Ishikawa (cell line): ENCODE measurements at regions not wholly inside any gene's neighbourhood (a gene's known extent, or its start where the extent isn't known, plus 50 kb on each side); places are given as distances from the start of the nearest gene placed in this dataset.

Experiments used
- CEBPB ChIP-seq: IDR thresholded peaks from 2 replicates; pipeline ENCODE4 v1.6.1; 2012
- EGR1 ChIP-seq: IDR thresholded peaks from 2 replicates; pipeline ENCODE4 v1.6.1; 2012
- EP300 ChIP-seq: IDR thresholded peaks from 2 replicates; pipeline ENCODE4 v1.6.1; 2012; ENCODE audit warnings: borderline replicate concordance
- FOXM1 ChIP-seq: IDR thresholded peaks from 2 replicates; pipeline ENCODE4 v1.6.1; 2012; ENCODE audit warnings: low read depth, borderline replicate concordance
- MAX ChIP-seq: IDR thresholded peaks from 2 replicates; pipeline ENCODE4 v1.6.1; 2012
- NFIC ChIP-seq: IDR thresholded peaks from 2 replicates; pipeline ENCODE4 v1.6.1; 2012
- RAD21 ChIP-seq: IDR thresholded peaks from 2 replicates; pipeline ENCODE4 v1.6.1; 2012; ENCODE audit warnings: low read depth
- REST ChIP-seq: IDR thresholded peaks from 2 replicates; pipeline ENCODE4 v1.6.1; 2012; ENCODE audit warnings: low read depth, mild to moderate bottlenecking
- TAF1 ChIP-seq: IDR thresholded peaks from 2 replicates; pipeline ENCODE4 v1.6.1; 2012; ENCODE audit warnings: low read depth, mild to moderate bottlenecking
- TCF12 ChIP-seq: IDR thresholded peaks from 2 replicates; pipeline ENCODE4 v1.6.1; 2012; ENCODE audit warnings: low read depth
- USF1 ChIP-seq: IDR thresholded peaks from 2 replicates; pipeline ENCODE4 v1.6.1; 2012
- YY1 ChIP-seq: IDR thresholded peaks from 2 replicates; pipeline ENCODE4 v1.6.1; 2012; ENCODE audit warnings: low read depth
- ZBTB7A ChIP-seq: IDR thresholded peaks from 2 replicates; pipeline ENCODE4 v1.6.1; 2012; ENCODE audit warnings: low read depth

- TF ChIP-seq EGR1 = no peak
- no peak for TF ChIP-seq REST
- no peak for TF ChIP-seq MAX
- TF ChIP-seq USF1 = no peak
- TF ChIP-seq RAD21 = no peak
- TF ChIP-seq TAF1 = no peak
- TF ChIP-seq YY1 = no peak
- TF ChIP-seq ZBTB7A = no peak
- TF ChIP-seq FOXM1 = no peak
- TF ChIP-seq CEBPB = no peak
- no peak for TF ChIP-seq EP300
- TF ChIP-seq TCF12 = no peak
- no peak for TF ChIP-seq NFIC
Measured at GRCh38 chr11:107136892-107137291, 118.6 kb upstream of the GUCY1A2 start.
